Activated CD4-positive, alpha-beta T cell treated with anti-CD3 and anti-CD28 coated beads, Interleukin-2, amount 50 U/mL, for 1 hour (primary cell): ENCODE measurements at regions not wholly inside any gene's neighbourhood (a gene's known extent, or its start where the extent isn't known, plus 50 kb on each side); places are given as distances from the start of the nearest gene placed in this dataset.

Experiments
- DNase-seq: peaks from one replicate; pipeline ENCODE4 v3.0.0-alpha.2; 2020

DNA sequence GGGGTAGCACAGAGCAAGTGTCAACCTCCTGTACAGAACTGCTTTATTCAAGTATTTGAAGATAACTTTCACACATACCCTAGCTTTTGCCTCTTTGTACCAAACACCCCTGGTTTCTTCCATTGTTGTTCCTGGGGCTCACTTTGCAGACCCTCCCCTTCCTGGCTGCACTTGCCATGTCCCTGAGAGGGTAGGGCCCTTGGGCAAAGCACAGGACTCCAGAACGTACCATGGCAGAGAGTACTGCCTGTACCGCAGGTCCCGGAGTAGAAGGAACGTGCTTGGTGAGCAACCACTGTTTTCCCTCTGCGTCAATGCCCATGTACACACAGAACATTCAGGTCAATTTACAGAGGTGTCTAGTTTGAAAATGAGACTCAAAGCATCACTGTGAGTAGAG, 290.4 kb downstream of the EN1 start:
- no peak for DNase-seq

DNA sequence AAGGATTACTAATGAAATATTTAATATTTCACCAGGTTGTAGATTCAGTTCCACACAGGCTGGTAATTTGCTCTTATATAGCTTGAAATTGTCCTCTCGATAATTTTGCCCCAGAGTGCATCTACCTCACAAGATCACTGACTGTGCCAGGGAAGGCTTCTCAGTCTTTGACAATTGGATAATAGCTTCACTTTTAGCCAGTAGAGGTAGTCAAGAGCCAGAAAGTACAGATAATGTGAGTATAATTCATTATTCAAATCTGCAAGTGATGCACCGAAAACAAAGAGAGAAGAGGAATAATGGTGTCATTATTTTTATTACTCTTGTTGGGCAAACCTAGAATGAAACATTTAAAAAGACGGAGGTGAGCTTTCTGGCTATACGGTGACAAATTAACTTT, 292.8 kb downstream of the EN1 start:
- no peak for DNase-seq

GRCh38 chr2:118549503-118549902, 297.9 kb downstream of the EN1 start:
- DNase-seq = no peak

- no peak for DNase-seq
Measured at GRCh38 chr2:118548880-118549488, 298.5 kb downstream of the EN1 start.

GRCh38 chr2:118539290-118539689, 308.2 kb downstream of the EN1 start:
- DNase-seq = no peak

- DNase-seq = no peak
Measured at GRCh38 chr2:118536306-118536705, 311.1 kb downstream of the EN1 start.

- no peak for DNase-seq
Measured at GRCh38 chr2:118535818-118536212, 311.6 kb downstream of the EN1 start.

- no peak for DNase-seq
Measured at GRCh38 chr2:118535171-118535817, 312.2 kb downstream of the EN1 start.

DNA sequence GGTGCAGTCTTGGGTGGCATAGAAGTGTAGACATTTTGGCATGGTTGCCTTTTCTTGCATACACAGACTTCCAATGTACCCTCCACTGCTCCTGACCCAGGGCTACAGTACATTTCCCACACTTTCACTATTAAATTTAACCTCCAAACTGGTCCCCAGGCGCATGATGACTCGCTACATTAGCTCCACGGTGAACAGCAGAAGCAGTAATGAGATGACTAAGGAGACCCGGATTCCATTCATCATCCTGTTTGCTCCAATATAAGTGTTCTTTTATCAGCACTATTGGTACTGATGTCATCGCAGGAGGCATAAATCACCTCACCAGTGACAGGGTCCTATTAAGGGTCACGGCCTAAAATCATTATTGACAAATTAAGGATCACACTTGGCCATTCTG, 316.5 kb downstream of the EN1 start:
- no peak for DNase-seq

DNA sequence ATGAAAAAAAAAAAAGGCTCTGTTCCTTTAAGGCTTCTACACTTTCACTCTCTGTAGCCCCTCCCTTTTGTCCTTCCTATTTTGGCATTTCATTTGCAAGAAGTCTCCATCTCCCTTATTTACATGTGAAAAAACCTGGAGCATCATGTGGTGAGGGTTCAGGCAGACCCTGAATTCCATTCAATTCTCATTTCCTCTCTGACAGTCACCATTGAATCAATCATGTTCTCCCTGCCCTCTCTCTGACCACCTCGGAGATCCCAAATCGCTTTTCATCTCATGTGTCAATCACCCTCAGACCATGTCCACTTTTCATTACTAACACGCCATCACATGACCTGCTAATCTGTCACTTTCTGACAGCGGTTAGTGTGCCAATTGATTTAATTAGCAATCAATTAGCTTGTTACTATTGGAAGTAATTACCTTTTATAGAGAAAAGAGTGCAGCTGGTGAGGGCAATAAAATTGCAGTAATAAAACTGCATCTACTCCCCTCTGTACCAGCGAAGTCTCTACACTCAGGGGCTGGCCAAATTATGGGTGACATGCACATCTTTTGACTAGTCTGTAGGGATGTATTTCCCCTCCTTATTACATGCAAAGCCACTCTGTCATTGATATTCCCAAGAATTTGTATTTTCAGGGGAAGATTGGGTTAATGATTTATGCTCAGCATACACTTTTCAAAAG, 317.4 kb downstream of the EN1 start:
- no peak for DNase-seq

DNA sequence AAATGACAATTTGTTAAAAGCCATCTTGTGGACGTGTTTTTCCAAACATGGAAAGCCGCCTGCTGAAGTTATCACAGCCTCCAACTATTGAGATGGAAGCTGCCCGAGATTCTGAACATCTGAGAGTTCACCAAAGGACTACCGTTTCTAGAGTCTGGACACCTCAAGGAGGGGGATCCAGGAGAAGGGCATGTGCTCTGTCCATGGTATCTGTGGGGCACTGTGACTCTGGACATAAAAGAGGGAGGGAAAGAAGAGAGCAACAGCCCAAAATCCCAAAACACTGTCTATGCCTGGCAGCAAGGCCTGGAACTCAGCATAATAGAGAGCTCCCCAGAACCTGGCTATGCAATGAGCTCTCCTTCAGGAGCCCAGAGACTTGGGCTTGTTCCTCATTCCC, 319.9 kb downstream of the EN1 start:
- no peak for DNase-seq

DNA sequence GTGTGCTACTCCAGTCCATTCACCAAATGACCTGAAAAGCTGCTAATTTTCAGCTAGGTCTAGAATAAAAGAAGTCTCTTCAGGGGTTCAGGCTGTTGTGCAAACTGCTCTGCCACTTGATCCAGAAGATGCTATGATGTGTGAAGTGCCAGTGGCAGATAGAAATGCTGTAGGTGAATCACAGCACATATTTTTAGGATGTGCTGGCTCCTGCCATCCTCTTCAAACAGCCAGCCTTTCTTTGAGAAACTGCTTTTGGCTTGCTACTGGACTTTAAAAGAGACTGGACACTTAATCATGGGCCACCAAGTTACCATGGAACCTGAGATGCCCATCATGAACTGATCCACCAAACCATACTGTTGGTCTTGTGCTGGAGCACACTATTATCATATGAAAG, 322.1 kb downstream of the EN1 start:
- no peak for DNase-seq

DNA sequence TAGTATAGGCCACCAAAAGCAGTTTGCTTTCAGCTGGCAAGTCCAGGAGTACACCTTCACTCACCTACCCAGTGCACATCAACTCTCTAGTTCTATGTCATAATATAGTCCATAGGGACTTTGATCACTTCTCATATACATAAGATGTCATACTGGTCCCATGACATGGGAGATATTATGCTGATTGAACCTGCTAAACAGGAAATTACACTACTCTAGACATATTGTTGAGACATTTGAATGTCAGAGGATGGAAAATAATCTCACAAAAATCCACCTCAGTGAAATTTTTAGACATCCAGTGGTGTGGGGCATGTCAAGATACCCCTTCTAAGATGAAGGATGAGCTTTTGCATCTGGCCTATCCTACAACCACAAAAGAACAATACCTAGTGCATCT, 322.5 kb downstream of the EN1 start:
- DNase-seq = no peak

DNA sequence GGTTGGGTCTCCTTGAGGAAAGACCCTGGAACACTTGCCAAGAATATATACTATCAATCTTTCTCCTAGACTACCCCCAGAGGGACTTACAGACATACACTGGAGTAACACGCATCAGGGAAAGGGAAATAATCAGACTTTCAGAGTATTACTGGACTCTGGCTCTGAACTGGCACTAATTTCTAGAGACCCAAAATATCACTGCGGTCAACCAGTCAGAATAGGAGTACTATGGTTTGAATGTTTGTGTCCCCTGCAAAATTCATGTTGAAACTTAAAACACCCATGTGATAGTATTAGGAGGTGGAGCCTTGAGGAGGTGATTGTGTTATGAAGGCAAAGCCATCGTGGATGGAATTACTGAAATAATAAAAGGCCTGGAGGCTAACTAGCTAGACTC, 323.7 kb downstream of the EN1 start:
- DNase-seq = no peak

- DNase-seq = no peak
Measured at GRCh38 chr2:118521960-118522359, 325.5 kb downstream of the EN1 start.

- DNase-seq = no peak
Measured at GRCh38 chr2:118521272-118521671, 326.2 kb downstream of the EN1 start.

DNA sequence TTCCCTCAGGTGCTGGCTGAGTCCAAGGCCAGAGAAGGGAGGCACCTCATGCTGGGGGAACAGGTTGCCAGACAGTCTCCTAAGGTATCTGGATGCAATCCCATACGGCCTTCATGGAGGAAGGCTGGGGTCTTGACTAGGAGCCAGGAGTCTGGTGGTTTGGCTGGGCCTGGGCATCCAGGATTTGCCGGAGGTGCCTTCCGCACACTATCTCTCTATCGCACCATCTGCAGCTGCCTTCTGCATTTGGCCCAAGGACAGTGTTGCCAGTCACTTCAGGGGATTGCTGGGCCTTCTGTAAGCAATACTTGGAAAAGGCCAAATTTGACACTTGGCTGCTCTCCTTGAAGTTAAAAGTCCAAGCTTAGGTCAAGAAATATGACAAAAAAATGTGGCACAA, 327.2 kb downstream of the EN1 start:
- DNase-seq = no peak

DNA sequence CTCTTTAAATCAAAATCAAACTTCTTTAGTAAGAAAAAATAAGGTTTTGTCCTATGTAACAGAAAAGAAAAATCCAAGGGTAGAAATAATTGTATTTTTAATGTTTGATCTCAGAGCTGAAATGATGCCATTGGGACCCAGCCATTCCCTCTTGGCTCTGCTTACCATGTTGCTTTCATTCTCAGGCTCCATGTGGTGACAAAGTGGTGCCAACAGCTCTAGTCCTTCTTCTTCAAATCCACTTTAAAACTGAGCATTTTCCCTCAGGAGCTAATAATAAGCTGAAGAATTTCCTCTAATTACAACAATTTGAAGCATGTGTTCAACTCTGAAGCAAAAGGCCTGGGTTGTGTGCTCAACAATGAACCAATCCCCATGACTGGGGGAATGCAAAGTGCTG, 327.9 kb downstream of the EN1 start:
- no peak for DNase-seq

- no peak for DNase-seq
Measured at GRCh38 chr2:118510807-118511206, 336.6 kb downstream of the EN1 start.

DNA sequence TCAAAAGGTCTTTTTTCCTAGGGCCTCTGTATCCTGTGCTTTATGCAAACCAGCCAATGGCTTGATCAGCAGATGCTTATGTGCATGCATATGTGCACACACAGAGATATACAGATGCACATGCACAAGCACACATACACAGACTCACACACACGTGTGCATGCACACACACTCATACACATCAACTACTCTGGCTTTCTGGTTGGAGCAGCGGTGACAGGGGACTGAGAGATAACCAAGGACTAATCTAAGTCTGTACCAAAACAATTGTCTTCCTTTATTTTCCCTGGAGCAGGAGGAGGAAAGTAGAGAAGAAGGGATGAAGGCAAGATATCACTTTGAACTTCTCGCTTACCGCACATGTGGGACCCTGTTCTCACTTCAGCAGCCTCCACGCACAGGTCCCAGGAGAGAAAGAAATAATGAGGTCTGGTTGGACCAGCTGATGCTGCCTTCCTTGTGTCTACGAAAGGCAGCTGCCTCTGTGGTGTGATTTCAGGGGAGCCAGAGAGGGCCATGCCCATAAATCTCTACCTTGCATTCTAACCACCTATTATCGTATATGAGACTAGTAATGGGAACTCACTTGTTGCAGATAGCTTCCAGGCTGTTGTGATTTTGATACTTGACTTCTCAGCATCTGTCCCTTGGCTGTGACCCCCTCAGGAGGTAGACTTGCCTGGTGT, 338.0 kb downstream of the EN1 start:
- no peak for DNase-seq

DNA sequence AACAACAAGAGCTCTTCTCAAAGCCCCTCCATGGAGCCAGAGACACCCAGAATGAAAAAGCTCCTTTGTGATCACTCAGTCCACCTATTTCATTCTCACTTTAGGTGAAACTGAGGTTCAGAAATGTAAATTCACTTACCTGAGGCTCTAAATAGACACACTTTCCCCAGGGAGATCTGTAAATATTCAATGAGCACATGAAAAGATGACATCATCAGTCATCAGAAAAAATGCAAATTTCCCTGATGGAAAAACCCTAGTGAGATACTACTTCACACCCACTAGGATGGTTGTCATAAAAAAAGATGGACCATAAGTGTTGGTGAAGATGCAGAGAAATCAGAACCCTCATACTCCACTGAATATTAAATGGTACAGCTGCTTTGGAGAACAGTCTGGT, 339.2 kb downstream of the EN1 start:
- no peak for DNase-seq

DNA sequence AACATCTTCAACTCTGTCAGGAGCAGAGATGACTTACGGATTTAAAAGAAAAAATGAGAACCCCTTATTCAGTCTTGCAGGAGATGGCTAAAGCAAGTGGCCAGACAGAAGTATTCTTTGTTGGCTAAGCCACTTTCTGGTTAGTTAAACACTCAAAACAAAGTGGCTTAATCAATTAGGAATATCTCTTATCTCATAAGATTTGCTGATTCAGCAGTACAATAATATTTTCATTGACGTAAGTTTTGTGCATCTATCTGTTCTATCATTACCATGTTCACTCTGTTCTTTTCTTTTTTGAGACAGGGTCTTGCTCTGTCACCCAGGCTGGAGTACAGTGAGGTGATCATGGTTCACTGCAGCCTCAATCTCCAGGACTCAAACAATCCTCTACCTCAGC, 342.0 kb downstream of the EN1 start:
- no peak for DNase-seq

DNA sequence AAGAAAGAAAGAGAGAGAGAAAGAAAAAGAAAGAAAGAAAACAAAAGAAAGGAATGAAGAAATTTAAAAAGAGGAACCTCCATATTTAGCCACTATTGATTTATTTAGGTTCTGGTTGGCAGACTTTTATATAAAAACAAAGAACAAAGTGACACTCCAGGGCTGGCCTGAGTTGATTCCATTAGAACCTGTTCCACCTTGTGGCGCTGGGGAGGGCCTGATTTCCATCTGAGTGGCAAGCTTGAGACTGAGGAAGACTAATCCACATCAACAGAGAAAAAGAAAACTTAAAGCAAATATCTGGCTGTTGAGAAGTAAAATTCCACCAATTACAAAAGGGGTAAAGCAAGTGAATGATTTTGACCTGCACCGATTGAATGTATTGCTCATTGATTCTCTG, 345.3 kb downstream of the EN1 start:
- no peak for DNase-seq

DNA sequence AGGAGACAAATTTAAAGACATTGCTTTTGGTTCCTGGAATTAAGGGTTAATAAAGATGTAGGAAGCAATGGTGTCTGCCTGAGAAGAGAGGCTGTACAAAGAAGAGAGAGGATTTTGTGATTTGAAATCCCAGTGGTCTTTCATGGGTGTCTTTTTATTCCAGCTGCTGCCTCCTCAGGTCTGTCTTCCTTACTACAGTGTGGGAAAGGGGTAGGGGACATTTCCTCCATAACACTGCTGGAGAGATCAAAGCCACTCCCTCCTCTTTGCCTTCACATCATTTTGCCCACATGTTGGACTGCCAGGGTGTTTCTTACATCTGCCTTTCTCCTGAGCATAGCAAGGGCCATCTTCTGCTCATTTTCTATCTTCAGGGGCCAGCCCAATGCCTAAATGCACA, 348.5 kb downstream of the EN1 start:
- no peak for DNase-seq
